GM12878 (cell line): ENCODE measurements at regions not wholly inside any gene's neighbourhood (a gene's known extent, or its start where the extent isn't known, plus 50 kb on each side); places are given as distances from the start of the nearest gene placed in this dataset.

ENCODE experiments used
- ATAC-seq: fragments of 200-7000 bp; cut with Tn5 transposase; 3 replicates; pipeline ENCODE4 v1.9.1; 2020; ENCODE audit warnings: mild to moderate bottlenecking, moderate library complexity
- BruUV-seq: library from RNA; stranded (reverse); fragments of 400-500 nt; replicated peaks from 2 replicates; lab custom pipeline; 2021; lab: Mats Ljungman, UMichigan
- CTCF ChIA-PET: fragments of 300-600 bp; sonication (Branson Sonifier 250); formaldehyde crosslinking; extraction: SDS; loops from one replicate; lab custom pipeline; 2021; ENCODE audit warnings: inconsistent platforms; lab: Yijun Ruan, JAX
- POLR2A ChIA-PET: fragments of 350-600 bp; formaldehyde crosslinking; extraction: SDS; loops from one replicate; lab custom pipeline; 2021; ENCODE audit warnings: inconsistent platforms; lab: Charles Lee
- RAD21 ChIA-PET: fragments of 300-600 bp; sonication (Branson Sonifier 250); formaldehyde crosslinking; loops from one replicate; lab custom pipeline; 2023; ENCODE audit warnings: antibody characterized with exemption; ENCODE audit not compliant: unreplicated experiment; lab: Charles Lee
- SMC1A ChIA-PET: fragments of 300-600 bp; sonication (Branson Sonifier 250); formaldehyde crosslinking; loops from one replicate; lab custom pipeline; 2023; ENCODE audit not compliant: unreplicated experiment, uncharacterized antibody; lab: Charles Lee
- DNase-seq: peaks from one replicate; pipeline ENCODE4 v3.0.0-alpha.2; 2011; ENCODE audit warnings: low read depth, low spot score
- FAIRE-seq: peaks from 3 replicates; lab custom pipeline; 2011; peaks lifted over from hg19 to GRCh38; lab: Jason Lieb, UNC
- H2AFZ ChIP-seq: 2 replicates; pipeline ENCODE4 v1.6.0; 2011; ENCODE audit warnings: low read depth, low read length, control low read depth; ENCODE audit not compliant: control insufficient read depth
- H3K27ac ChIP-seq: 2 replicates; pipeline ENCODE4 v1.5.1; 2011; ENCODE audit warnings: control low read depth; ENCODE audit not compliant: control insufficient read depth, insufficient read depth
- H3K27me3 ChIP-seq, 2 experiments: replicated peaks in 1 of 2; 2 replicates each; pipeline versions ENCODE4 v1.6.0 to v1.6.1; 2011; ENCODE audit warnings: low read length in 1 of 2; ENCODE audit not compliant: control insufficient read depth in 2 of 2, insufficient read depth in 2 of 2
- H3K36me3 ChIP-seq, 2 experiments: 2 replicates each; pipeline ENCODE4 v1.5.1; 2011; ENCODE audit warnings: low read length in 1 of 2; ENCODE audit not compliant: control insufficient read depth in 2 of 2, insufficient read depth in 2 of 2
- H3K4me1 ChIP-seq: 2 replicates; pipeline ENCODE4 v1.6.1; 2011; ENCODE audit warnings: mild to moderate bottlenecking, low read length, moderate library complexity, mixed read lengths; ENCODE audit not compliant: control insufficient read depth, insufficient read depth
- H3K4me2 ChIP-seq: 2 replicates; pipeline ENCODE4 v1.6.0; 2011; ENCODE audit warnings: control low read depth; ENCODE audit not compliant: control insufficient read depth, insufficient read depth
- H3K4me3 ChIP-seq: fragments of 200-600 bp; sonication (generic); 2 replicates; pipeline ENCODE4 v1.5.1; 2016
- H3K79me2 ChIP-seq: 2 replicates; pipeline ENCODE4 v1.6.0; 2011; ENCODE audit warnings: low read length; ENCODE audit not compliant: control insufficient read depth, insufficient read depth
- H3K9ac ChIP-seq: 2 replicates; pipeline ENCODE4 v1.8.0; 2011; ENCODE audit warnings: low read length, control low read depth, mixed read lengths; ENCODE audit not compliant: control insufficient read depth, insufficient read depth
- H3K9me3 ChIP-seq: replicated peaks from 3 replicates; pipeline ENCODE4 v1.5.1; 2011; ENCODE audit warnings: mild to moderate bottlenecking, low read length; ENCODE audit not compliant: control insufficient read depth, insufficient read depth
- H4K20me1 ChIP-seq: 2 replicates; pipeline ENCODE4 v1.6.0; 2011; ENCODE audit not compliant: control insufficient read depth, insufficient read depth
- MXI1 ChIP-seq: fragments of 150-350 bp; IDR thresholded peaks from 2 replicates; pipeline ENCODE4 v1.6.1; 2011; ENCODE audit warnings: low read depth, mild to moderate bottlenecking, inconsistent platforms, low read length, improper control_type of control experiment
- NR2C1 ChIP-seq: fragments of 450-650 bp; IDR thresholded peaks from 2 replicates; pipeline ENCODE4 v1.6.1; 2017; ENCODE audit warnings: antibody characterized with exemption, mild to moderate bottlenecking, moderate library complexity
- RBBP5 ChIP-seq: fragments of 200-600 bp; sonication (generic); conservative IDR thresholded peaks from 2 replicates; pipeline ENCODE4 v1.6.1; 2016
- RFX5 ChIP-seq: IDR thresholded peaks from 2 replicates; pipeline ENCODE4 v1.6.1; 2011; ENCODE audit warnings: low read depth, low read length, improper control_type of control experiment
- SMAD1 ChIP-seq: fragments of 450-650 bp; IDR thresholded peaks from 2 replicates; pipeline ENCODE4 v1.6.1; 2018; ENCODE audit warnings: mild to moderate bottlenecking, low read depth; ENCODE audit not compliant: partially characterized antibody
- SMAD5 ChIP-seq: IDR thresholded peaks from 2 replicates; pipeline ENCODE4 v1.6.1; 2016; ENCODE audit warnings: antibody characterized with exemption, low read depth
- TBL1XR1 ChIP-seq: IDR thresholded peaks from 2 replicates; pipeline ENCODE4 v1.6.1; 2012; ENCODE audit warnings: low read depth, low read length, improper control_type of control experiment
- TCF7 ChIP-seq: IDR thresholded peaks from 2 replicates; pipeline ENCODE4 v1.6.1; 2014; ENCODE audit warnings: antibody characterized with exemption, borderline replicate concordance
- YBX1 ChIP-seq: fragments of 450-650 bp; IDR thresholded peaks from 2 replicates; pipeline ENCODE4 v1.6.1; 2016; ENCODE audit warnings: antibody characterized with exemption
- ZBTB4 ChIP-seq: fragments of 450-650 bp; formaldehyde crosslinking; IDR thresholded peaks from 2 replicates; pipeline ENCODE4 v1.4.0; 2022; ENCODE audit warnings: mild to moderate bottlenecking, moderate library complexity
- ZNF24 ChIP-seq: fragments of 450-650 bp; IDR thresholded peaks from 2 replicates; pipeline ENCODE4 v1.6.1; 2017; ENCODE audit warnings: antibody characterized with exemption, mild to moderate bottlenecking
- WGBS: methylation state at CpG from one replicate; pipeline ENCODE4 v1.1.6; 2016; ENCODE audit warnings: low lambda C conversion rate; ENCODE audit not compliant: insufficient replicate concordance, insufficient coverage; ENCODE audit errors: missing lambda C conversion rate; 5-methylcytosine and 5-hydroxymethylcytosine counted together
- in situ Hi-C: fragments of 300-500 bp; cut with MboI; formaldehyde crosslinking; loops from 9 replicates; pipeline ENCODE4 v1.14.3; 2018; ENCODE audit warnings: mixed read lengths
- intact Hi-C: fragments of 100-400 bp; cut with micrococcal nuclease; formaldehyde crosslinking; loops from one replicate; pipeline ENCODE4 v1.14.2; 2022; ENCODE audit not compliant: unreplicated experiment

- Histone ChIP-seq H3K79me2 (no peaks in the 10 kb centered on the region), H4K20me1 (no peaks in the 10 kb centered on the region), H3K27me3 (no peaks in the 10 kb centered on the region), H2AFZ (no peak overlapping the region), H3K9me3 (no peaks in the 10 kb centered on the region), H3K4me3 (no peak overlapping the region), H3K36me3 (no peaks in the 10 kb centered on the region), H3K9ac (no peak overlapping the region), H3K4me2 (no peak overlapping the region), H3K27ac (no peak overlapping the region), H3K4me1 (no peaks in the 10 kb centered on the region)
- POLR2A ChIA-PET: interaction anchor here (1.2 kb wide), 1 partner anchor 16 kb away, joined by 5 read pairs; no protein-coding TSS in a partner anchor
- intact Hi-C loops (no loop called here), in situ Hi-C loops (no loop called here)
- BruUV-seq: no TSS peak
- 33% methylated on average over 4 of the region's 4 CpGs for WGBS
- FAIRE-seq (no peak), ATAC-seq (no peak), DNase-seq (no peak)
- RAD21 ChIA-PET: no interaction called here
- SMC1A ChIA-PET: interaction anchor here (1.0 kb wide), 1 partner anchor 10 kb away, joined by 4 read pairs; no protein-coding TSS in a partner anchor
- CTCF ChIA-PET: interaction anchor here (0.8 kb wide), 1 partner anchor 11 kb away, joined by 3 read pairs; no protein-coding TSS in a partner anchor
- TF ChIP-seq ZNF24 (no peak), SMAD5 (no peak), TBL1XR1 (no peak), SMAD1 (no peak), YBX1 (no peak), TCF7 (no peak), NR2C1 (no peak), RFX5 (no peak), RBBP5 (no peak), MXI1 (no peak), ZBTB4 (CRISPR knock-in tag) (no peak)
Measured at GRCh38 chr3:164604687-164605086, 473.6 kb downstream of the SI start.
